ENCODE measurements at regions not wholly inside any gene's neighbourhood (a gene's known extent, or its start where the extent isn't known, plus 50 kb on each side); places are given as distances from the start of the nearest gene placed in this dataset.
A peak's percentile ranks its signal among the peaks of the same experiment; 100 is the strongest.

DNA sequence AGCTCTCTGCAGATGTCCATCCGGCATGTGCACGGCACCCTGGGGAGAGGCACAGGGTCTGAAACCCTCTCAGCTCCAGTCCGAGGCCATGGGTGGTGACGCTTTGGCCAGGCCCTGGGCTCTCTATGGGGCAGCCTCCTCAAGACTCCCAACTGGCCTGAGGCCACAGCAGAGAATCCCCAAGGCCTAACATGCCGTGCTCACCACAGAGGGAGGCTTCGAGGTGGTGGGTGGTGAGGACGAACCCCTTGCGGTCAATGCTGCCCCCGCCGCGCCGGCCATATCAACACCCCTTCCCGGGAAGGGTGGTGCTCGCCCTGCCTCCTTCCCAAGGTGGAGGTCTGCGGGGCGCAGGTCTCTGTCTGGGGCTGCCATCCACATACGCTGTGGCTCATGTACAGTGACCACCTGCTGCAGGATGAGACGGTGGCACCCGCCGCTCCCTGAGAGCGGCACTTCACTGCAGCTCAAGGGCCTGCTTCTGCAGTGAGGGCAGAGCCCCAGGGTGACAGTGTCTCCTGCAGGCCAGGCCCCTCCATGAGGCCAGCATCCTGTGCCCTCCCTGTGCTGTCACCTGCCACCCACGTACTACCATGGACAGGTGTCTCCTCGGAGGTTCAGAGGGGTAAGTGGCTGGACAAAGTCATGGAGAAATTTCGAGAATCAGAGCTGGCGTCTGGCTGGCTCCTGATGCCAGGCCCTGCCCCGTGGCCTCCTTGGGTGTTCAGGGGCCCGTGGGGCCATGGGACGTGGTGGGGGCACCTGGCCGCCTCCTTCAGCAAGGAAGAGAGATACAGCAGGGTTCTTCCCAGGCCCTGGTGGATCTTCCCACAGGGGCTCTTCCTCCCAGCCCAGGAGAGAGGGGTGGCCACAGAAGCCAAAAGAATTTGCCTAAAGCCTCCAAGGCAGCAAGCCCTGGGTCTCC lies 54.6 kb upstream of the ACSF3 start:
- DNase-seq (ENCODE audit: low spot score) = no peak
- no peak overlapping the region for H3K4me3 Mint-ChIP-seq
- no peaks in the 10 kb centered on the region for H3K36me3 Mint-ChIP-seq (ENCODE audit: low read depth)
- H3K27ac Mint-ChIP-seq = no peak overlapping the region
- intact Hi-C loops (cut with micrococcal nuclease) = no loop called here
- H3K9me3 Mint-ChIP-seq = no peaks in the 10 kb centered on the region
- H3K4me1 Mint-ChIP-seq (ENCODE audit: low read depth) = peaks cover 11% of the 10 kb centered on the region
- peaks cover 7% of the 10 kb centered on the region for H3K27me3 Mint-ChIP-seq (ENCODE audit: insufficient read depth)

- no peak overlapping the region for H3K27ac Mint-ChIP-seq
- H3K4me3 Mint-ChIP-seq = no peak overlapping the region
- H3K4me1 Mint-ChIP-seq (ENCODE audit: low read depth) = peaks cover 7% of the 10 kb centered on the region
- peaks cover 7% of the 10 kb centered on the region for H3K27me3 Mint-ChIP-seq (ENCODE audit: insufficient read depth)
- H3K36me3 Mint-ChIP-seq (ENCODE audit: low read depth) = no peaks in the 10 kb centered on the region
- intact Hi-C loops (cut with micrococcal nuclease) = no loop called here
- no peaks in the 10 kb centered on the region for H3K9me3 Mint-ChIP-seq
- DNase-seq (ENCODE audit: low spot score) = no peak
Observed at GRCh38 chr16:89039756-89040155, 53.9 kb upstream of the ACSF3 start.

DNA sequence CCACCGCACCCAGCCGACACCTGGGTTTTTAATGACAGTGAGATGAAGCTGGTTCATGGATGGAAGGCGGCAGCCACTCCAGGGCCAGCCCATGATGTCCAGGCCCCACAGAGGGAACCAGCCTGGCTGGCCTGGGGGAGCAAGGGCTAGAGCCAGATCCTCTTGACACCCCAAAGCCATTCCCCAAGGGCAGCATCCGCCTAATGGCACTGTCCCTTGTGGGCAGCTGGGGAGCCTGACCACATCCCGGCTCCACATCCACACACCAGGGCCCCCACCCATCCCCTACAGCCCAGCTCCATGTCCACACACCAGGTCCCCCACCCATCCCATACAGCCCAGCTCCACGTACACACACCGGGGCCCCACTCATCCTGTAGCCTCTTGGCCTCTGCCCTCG lies 53.3 kb upstream of the ACSF3 start:
- Mint-ChIP-seq H3K27ac (peak overlapping the region; percentile 7), H3K27me3 (ENCODE audit: insufficient read depth) (peaks cover 7% of the 10 kb centered on the region), H3K4me3 (no peak overlapping the region), H3K36me3 (ENCODE audit: low read depth) (no peaks in the 10 kb centered on the region), H3K9me3 (no peaks in the 10 kb centered on the region), H3K4me1 (ENCODE audit: low read depth) (peaks cover under 1% of the 10 kb centered on the region)
- intact Hi-C loops (cut with micrococcal nuclease) = no loop called here
- no peak for DNase-seq (ENCODE audit: low spot score)

DNA sequence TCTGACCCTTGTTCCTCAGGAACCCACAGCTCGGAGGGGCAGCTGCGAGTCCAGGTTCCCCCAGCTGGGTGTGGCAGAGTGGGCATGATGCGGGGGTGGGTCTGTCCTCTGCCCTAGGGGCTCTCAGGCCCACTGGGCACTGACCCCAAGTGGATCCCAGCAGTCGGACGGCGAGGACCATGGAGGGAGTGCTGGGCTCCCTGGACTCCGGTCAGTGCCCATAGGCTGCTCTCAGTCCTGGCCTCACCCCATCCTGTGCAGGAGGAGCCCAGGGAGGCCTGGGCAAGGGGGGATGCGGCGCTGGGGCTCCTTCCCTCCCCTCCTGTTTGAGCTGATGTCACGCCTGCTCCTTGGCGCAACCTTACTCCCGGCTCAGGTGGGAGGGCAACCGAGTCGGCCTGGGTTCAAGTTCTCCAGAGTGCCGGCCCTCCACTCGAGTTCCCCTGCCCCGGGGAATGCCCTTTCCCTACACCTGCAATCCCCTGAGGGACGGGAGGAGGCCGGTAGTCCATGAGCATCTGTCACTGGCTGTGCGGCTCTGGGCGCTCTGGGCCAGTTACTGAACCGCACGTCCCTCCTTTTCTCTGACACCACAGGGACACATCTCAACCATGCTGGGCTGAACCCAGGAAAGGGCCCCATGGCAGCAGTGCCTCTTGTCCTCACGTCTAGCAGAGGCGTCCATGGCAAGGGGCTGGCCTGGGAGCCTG lies 52.6 kb upstream of the ACSF3 start:
- H3K9me3 Mint-ChIP-seq = no peaks in the 10 kb centered on the region
- no peaks in the 10 kb centered on the region for H3K36me3 Mint-ChIP-seq (ENCODE audit: low read depth)
- no peak for DNase-seq (ENCODE audit: low spot score)
- no peak overlapping the region for H3K4me3 Mint-ChIP-seq
- peaks cover 7% of the 10 kb centered on the region for H3K27me3 Mint-ChIP-seq (ENCODE audit: insufficient read depth)
- H3K27ac Mint-ChIP-seq = peak overlapping the region; percentile 7
- intact Hi-C loops (cut with micrococcal nuclease) = no loop called here
- no peaks in the 10 kb centered on the region for H3K4me1 Mint-ChIP-seq (ENCODE audit: low read depth)

DNA sequence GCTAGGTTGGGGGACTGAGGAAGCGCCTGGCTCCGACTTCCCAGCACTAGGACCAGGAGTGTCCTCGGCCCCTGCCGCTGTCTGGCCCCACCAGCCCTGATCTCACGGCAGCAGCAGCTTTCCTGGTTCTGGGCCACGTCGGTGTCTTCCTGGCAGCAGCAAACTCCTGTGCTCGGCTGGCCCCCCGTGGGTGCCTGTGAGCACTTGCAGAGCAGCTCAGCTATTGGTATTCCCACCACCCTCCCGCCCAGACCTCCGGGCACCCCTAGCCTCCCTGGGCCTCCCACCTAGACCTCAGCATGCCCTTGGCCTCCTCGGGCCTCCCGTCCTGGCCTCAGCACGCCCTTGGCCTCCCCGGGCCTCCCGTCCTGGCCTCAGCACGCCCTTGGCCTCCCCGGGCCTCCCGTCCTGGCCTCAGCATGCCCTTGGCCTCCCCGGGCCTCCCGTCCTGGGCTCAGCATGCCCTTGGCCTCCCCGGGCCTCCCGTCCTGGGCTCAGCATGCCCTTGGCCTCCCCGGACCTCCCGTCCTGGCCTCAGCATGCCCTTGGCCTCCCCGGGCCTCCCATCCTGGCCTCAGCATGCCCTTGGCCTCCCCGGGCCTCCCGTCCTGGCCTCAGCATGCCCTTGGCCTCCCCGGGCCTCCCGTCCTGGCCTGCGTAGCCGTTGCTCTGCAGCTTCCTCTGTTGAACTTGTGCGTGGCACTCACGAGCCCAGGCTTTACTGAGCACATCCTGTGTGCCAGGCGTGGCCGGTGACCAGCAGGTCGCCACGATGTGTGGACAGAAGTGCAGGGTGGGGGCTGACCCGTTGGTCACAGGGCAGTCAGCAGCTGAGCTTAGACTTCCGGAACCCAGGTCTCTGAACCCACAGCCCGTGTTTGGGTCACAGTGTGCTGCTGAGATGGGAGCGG lies 51.8 kb upstream of the ACSF3 start:
- H3K9me3 Mint-ChIP-seq = no peaks in the 10 kb centered on the region
- DNase-seq (ENCODE audit: low spot score) = no peak
- H3K4me1 Mint-ChIP-seq (ENCODE audit: low read depth) = no peaks in the 10 kb centered on the region
- H3K4me3 Mint-ChIP-seq = no peak overlapping the region
- no peaks in the 10 kb centered on the region for H3K36me3 Mint-ChIP-seq (ENCODE audit: low read depth)
- intact Hi-C loops (cut with micrococcal nuclease) = no loop called here
- H3K27ac Mint-ChIP-seq = no peak overlapping the region
- peaks cover 5% of the 10 kb centered on the region for H3K27me3 Mint-ChIP-seq (ENCODE audit: insufficient read depth)

GRCh38 chr16:89042711-89043551 lies 50.7 kb upstream of the ACSF3 start:
- Mint-ChIP-seq H3K4me3 (no peak overlapping the region), H3K4me1 (ENCODE audit: low read depth) (no peaks in the 10 kb centered on the region), H3K27me3 (ENCODE audit: insufficient read depth) (peaks cover 2% of the 10 kb centered on the region), H3K27ac (no peak overlapping the region), H3K36me3 (ENCODE audit: low read depth) (no peaks in the 10 kb centered on the region), H3K9me3 (no peaks in the 10 kb centered on the region)
- DNase-seq (ENCODE audit: low spot score) = no peak
- intact Hi-C loops (cut with micrococcal nuclease) = no loop called here

- DNase-seq (ENCODE audit: low spot score) = no peak
- Mint-ChIP-seq H3K27ac (no peak overlapping the region), H3K4me3 (no peak overlapping the region), H3K27me3 (ENCODE audit: insufficient read depth) (peaks cover 2% of the 10 kb centered on the region), H3K4me1 (ENCODE audit: low read depth) (no peaks in the 10 kb centered on the region), H3K36me3 (ENCODE audit: low read depth) (no peaks in the 10 kb centered on the region), H3K9me3 (no peaks in the 10 kb centered on the region)
- intact Hi-C loops (cut with micrococcal nuclease) = no loop called here
Observed at GRCh38 chr16:89043636-89044417, 49.8 kb upstream of the ACSF3 start.

All from activated T-helper 1 cell treated with anti-CD3 and anti-CD28 coated beads, Interleukin-12 subunit alpha, Interleukin-12 subunit beta, Interleukin-2, Interleukin-4 antibody, amounts not matched to agents 30 ng/mL and 10 ng/mL and 1 ng/mL, durations not matched to agents 14 hours and 24 hours and 36 hours (primary cell).